ENCODE measurements at regions not wholly inside any gene's neighbourhood (a gene's known extent, or its start where the extent isn't known, plus 50 kb on each side); places are given as distances from the start of the nearest gene placed in this dataset.
"Not testable (repeated sequence)": the region's sequence is repeated elsewhere in the genome, so short reads cannot be mapped to it uniquely, and the experiment has no call there.

GRCh38 chr3:150357923-150358607 is 50.0 kb upstream of the TSC22D2 start:
- DNase-seq: no peak

DNA sequence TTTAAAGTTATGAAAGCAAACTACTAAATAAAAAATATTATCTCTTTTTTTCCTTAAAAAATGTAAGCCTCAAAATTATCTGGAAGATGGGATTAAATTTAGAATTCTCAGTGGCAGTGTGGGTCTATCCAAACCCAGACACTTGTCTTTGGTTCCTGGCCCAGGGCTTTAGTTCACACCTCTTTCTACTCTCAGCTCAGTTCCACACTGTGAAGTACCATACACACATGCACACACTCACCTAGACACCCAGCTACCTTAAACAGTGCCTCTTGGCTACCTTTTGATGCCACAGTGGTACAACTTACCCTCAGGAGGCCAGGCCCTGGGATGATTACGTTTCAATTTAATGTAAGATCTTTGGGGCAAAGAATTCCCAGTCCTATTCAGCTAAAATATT is 51.0 kb upstream of the TSC22D2 start:
- DNase-seq: no peak

DNA sequence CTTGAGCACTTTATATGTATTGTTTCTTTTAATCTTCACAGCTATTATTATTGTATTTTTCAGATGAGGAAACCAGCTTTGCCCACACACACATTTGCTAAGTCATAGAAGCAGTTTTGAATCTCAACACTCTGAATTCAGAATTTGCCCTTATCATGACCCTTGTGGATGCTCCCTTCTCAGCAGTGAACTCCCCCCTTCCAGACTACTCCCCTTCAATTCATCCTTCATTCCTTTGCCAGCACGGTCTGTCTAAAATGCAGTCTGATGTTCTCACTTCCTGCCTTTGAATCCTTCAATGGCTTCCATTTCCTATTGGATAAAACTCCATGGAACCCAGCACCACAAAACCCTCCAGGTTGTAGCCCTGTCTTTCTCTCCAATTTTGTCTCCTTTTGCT is 52.5 kb upstream of the TSC22D2 start:
- DNase-seq: no peak

DNA sequence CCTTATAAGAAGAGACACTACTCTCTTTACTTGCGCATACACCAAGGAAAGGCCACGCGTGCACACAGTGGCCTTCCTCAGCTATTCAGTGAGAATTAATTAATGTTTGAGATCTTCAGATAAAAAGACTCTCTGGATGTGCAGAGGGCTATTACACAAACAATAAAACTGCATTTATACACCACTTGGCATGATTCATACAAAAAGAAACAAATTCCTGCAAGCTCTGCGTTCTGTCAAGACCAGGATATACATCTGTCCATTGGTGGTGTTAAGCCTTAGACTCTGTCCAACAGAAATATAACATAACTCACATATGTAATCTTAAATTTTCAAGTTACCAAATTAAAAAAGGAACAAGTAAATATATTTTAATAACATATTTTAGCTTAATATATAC is 55.2 kb upstream of the TSC22D2 start:
- DNase-seq: no peak

DNA sequence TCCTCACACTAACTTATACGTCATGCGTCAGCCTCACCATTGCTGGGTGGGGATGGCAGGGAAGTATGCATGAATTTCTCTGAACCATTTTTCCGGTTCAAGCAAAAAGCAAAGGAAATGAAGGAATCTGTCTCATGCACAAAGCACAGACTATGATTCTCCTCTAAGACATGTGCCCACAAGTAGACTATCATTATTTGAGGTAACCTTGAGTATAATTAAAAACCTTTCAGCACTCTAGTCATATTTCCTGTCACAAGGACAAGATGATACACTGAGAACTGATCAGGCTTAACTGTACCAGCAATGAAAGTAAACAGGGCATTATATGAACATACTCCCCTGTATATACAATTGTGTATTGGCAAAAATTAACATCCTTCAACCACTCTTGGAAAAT is 56.7 kb upstream of the TSC22D2 start:
- DNase-seq: no peak

- no peak for DNase-seq
These were observed 58.6 kb upstream of the TSC22D2 start for GRCh38 chr3:150349314-150350097.

- DNase-seq: no peak
These were observed 59.6 kb upstream of the TSC22D2 start for GRCh38 chr3:150348500-150348899.

- no peak for DNase-seq
These were observed 60.9 kb upstream of the TSC22D2 start for GRCh38 chr3:150346981-150347863.

GRCh38 chr3:150346266-150346665 is 61.8 kb upstream of the TSC22D2 start:
- DNase-seq: no peak

- no peak for DNase-seq
These were observed 63.0 kb upstream of the TSC22D2 start for GRCh38 chr3:150345021-150345538.

GRCh38 chr3:150344079-150344759 is 63.9 kb upstream of the TSC22D2 start:
- no peak for DNase-seq

DNA sequence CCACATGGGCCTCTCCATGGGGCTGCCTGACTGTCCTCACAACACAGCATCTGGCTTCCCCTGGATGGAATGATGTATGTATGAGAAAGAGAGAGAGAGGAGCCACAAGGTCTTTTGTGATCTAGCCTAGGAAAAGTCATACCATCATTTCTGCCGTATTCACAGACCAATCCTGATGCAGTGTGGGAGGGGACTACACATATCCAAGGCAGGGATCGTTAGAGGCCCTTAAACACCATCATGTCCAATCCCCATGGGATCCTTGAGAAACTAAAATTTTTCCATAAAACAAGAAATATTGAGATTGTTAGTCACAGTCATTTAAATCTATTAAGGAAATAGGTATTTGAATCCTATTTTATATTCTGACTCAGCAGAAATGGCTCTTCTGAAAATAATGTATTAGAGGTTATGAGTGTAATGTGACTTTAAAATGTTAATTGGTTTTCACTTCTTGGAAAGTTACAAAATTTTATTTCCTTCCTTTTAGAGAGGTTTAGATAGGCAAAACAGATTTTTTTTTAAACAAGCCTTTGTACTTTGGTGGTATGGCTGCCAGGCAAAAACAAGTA is 65.1 kb upstream of the TSC22D2 start:
- DNase-seq: no peak

DNA sequence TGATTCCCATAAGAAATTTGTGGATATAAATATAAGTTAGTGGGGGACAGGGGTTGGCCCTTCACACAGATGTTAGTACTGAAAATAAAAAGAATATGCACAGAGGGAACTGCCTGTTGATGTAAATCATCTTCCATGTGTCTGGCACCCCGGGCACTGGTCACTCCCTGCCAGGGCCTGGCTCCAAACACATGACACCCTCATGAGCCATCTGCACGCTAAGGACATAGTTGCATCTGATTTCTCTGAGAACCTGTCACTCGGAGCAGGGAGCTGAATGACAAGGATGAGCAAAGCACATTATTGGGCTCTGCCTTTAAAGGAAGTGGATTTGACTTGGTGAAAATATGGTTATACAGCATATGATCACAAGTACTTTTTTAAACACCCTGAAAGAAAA is 66.2 kb upstream of the TSC22D2 start:
- DNase-seq: no peak

DNA sequence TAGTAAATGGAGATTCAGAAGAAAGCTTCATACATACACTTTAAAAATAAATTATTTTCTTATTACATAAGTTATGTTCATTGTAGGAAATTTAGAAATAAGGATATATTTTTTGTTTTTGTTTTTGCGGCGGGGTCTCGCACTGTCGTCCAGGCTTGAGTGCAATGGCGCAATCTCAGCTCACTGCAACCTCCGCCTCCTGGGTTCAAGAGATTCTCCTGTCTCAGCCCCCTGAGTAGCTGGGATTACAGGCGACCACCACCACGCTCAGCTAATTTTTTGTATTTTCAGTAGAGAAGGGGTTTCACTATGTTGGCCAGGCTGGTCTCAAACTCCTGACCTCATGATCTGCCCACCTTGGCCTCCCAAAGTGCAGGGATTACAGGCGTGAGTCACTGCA is 71.7 kb upstream of the TSC22D2 start:
- DNase-seq: not testable (repeated sequence)

- no peak for DNase-seq
These were observed 72.5 kb upstream of the TSC22D2 start for GRCh38 chr3:150335631-150336030.

DNA sequence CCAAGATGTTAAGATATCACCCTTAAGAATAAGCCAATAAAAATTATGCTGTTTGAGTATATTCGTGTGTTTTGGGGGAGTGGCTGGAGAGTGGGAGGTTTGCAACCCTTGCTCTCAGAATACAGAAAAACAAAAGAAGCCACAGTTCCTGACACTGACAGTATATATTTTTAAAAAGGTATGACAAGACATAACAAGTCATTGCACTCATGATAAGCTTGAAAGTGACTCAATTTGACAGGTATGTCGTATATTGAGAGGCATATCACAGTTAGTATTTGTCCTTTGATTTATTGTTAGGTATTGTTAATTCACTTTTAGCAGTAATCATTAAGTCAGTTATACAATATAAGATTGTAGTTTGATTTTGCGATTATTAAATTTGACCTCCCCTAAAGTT is 73.1 kb upstream of the TSC22D2 start:
- DNase-seq: no peak

DNA sequence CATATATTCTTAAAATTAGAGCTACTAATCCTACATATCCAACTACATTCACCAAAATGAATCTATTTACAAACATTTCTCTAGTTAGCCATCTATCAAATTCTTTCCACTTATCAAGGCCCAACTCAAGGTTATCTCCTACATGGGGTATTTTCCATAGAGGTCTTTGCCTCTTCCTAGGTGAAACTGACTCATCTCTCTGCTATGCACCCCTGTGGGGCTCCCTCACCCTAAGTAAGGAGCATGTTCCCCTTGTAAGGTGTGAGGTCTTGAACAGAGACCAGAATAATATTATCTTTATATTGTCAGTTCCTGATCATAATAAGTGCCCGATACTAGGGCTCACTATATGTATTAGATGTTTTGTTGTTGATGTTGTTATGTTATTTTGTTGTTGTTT is 74.6 kb upstream of the TSC22D2 start:
- no peak for DNase-seq

DNA sequence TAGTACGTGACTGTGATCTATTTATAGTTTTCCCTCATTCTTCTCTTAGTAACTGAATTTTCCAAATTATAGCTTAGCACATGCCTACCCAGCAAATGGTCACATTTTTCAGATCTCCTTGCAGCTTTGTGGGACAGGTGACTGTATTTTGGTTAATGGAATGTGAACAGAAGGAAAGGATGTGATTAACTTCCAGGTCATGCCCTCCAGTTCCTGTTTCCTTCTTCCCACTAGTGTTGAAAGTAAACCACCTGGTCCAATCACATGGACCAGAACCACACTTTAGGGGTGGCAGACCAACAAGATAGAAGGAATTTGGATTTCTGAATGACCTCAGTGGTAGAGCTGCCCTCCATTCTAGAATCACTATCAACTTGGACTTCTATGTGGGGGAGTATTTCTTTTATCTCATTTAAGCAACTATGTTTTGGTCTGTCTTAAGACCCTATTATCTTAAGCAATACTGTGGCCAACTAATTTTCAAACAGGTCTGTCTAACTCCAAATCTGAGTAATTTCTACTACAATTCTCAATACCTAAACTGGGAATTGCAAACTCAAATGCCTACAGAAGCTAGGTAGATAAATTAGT is 76.0 kb upstream of the TSC22D2 start:
- no peak for DNase-seq

DNA sequence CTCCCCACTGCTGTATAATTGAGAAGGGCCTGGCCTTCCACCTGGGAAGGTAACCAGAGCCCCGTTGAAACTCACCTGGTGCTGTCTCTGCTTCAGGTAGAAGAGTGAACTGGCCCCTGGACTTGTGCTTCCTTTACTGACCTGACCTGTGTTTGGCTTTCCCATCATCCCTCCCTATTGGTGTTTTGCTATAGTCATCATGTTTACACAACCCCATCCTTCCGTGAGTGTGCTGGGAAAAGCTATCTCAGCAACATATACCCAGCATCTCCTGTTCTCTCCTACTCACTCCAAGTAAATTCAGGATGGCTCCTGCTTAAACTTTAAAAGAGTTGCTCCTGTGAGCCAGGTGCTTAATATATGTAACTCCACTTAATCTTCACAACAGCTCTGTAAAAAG is 77.2 kb upstream of the TSC22D2 start:
- no peak for DNase-seq

GRCh38 chr3:150330174-150330573 is 77.9 kb upstream of the TSC22D2 start:
- no peak for DNase-seq

DNA sequence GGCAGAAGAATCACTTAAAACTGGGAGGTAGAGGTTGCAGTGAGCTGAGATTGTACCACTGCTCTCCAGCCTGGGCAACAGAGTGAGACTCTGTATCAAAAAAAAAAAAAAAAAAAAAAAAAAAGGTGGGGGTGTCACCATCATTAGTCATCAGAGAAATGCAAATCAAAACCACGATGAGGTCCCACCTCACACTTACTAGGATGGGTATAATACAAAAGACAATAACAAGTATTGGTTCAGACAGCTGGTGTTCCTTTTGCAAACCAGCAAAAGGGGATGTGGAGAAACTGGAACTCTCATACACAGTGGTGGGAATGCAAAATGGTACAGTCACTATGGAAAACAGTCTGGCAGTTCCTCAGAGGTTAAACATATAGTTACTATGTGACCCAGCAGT is 78.7 kb upstream of the TSC22D2 start:
- DNase-seq: no peak

DNA sequence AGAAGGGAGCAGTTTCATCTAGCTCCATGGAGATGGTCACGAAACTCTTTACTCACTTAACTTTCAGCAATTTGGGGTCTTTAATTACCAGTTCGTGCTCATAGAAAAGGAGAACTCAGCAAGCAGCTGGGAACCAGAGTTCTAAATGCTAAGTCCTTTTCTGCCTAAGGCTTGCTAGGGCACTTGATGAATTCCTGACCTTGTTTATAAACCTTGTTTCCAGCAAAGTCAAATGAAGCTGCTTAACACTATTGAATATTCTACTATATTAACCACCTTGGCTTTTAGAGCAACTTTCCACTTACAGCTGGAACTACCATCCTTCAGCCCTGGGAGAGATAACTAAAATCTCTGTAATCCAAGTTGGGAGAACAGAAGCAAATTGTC is 79.5 kb upstream of the TSC22D2 start:
- no peak for DNase-seq

Measured in right forelimb (tissue), 1 donor.